MCF 10A (cell line): ENCODE measurements at regions not wholly inside any gene's neighbourhood (a gene's known extent, or its start where the extent isn't known, plus 50 kb on each side); places are given as distances from the start of the nearest gene placed in this dataset.

Source experiments
- BruUV-seq: library from RNA; stranded (reverse); fragments of 400-500 nt; replicated peaks from 2 replicates; lab custom pipeline; 2021; lab: Mats Ljungman, UMichigan
- CTCF ChIA-PET: fragments of 300-600 bp; sonication (Branson Sonifier 250); formaldehyde crosslinking; extraction: SDS; loops from one replicate; lab custom pipeline; 2021; ENCODE audit warnings: antibody characterized with exemption, inconsistent platforms; lab: Yijun Ruan, JAX
- POLR2A ChIA-PET: fragments of 300-600, 350-650 bp; sonication (Branson Sonifier 250); formaldehyde crosslinking; extraction: SDS; loops from one replicate; lab custom pipeline; 2020; ENCODE audit warnings: antibody characterized with exemption, inconsistent platforms; lab: Yijun Ruan, JAX
- DNase-seq: peaks from one replicate; pipeline ENCODE4 v3.0.0-alpha.2; 2018; ENCODE audit not compliant: unreplicated experiment
- H3K27ac Mint-ChIP-seq: one replicate; pipeline ENCODE4 v1.8.0; 2022; ENCODE audit warnings: mild to moderate bottlenecking, low read depth, mixed read lengths; ENCODE audit not compliant: unreplicated experiment
- H3K27me3 Mint-ChIP-seq: one replicate; pipeline ENCODE4 v1.8.0; 2022; ENCODE audit warnings: mixed read lengths; ENCODE audit not compliant: insufficient read depth, unreplicated experiment
- H3K36me3 Mint-ChIP-seq: one replicate; pipeline ENCODE4 v1.8.0; 2022; ENCODE audit warnings: mild to moderate bottlenecking, moderate library complexity, mixed read lengths; ENCODE audit not compliant: insufficient read depth, unreplicated experiment
- H3K4me1 Mint-ChIP-seq: one replicate; pipeline ENCODE4 v1.8.0; 2022; ENCODE audit warnings: mixed read lengths; ENCODE audit not compliant: insufficient read depth, unreplicated experiment
- H3K4me3 Mint-ChIP-seq: one replicate; pipeline ENCODE4 v1.8.0; 2022; ENCODE audit warnings: mild to moderate bottlenecking, moderate library complexity, mixed read lengths; ENCODE audit not compliant: unreplicated experiment
- H3K9me3 Mint-ChIP-seq: one replicate; pipeline ENCODE4 v1.8.0; 2022; ENCODE audit warnings: mixed read lengths; ENCODE audit not compliant: unreplicated experiment
- CTCF ChIP-seq: fragments of 200-600 bp; IDR thresholded peaks from one replicate; pipeline ENCODE4 v1.8.0; 2022; ENCODE audit warnings: antibody characterized with exemption, mild to moderate bottlenecking; ENCODE audit not compliant: unreplicated experiment
- intact Hi-C: fragments of 100-400 bp; cut with micrococcal nuclease; formaldehyde crosslinking; loops from 2 replicates; pipeline ENCODE4 v1.14.1; 2022

GRCh38 chr10:128751851-128752250, 625.6 kb upstream of the MKI67 start:
- Mint-ChIP-seq H3K4me1 (no peaks in the 10 kb centered on the region), H3K9me3 (no peaks in the 10 kb centered on the region), H3K36me3 (peaks cover 6% of the 10 kb centered on the region), H3K4me3 (no peak overlapping the region), H3K27ac (no peak overlapping the region), H3K27me3 (peaks cover 8% of the 10 kb centered on the region)
- no peak for DNase-seq
- TF ChIP-seq CTCF: no peak
- no TSS peak for BruUV-seq
- ChIA-PET POLR2A (no interaction called here), CTCF (interaction anchor here (0.6 to 0.8 kb wide), 4 partner anchors 27 to 1529 kb away, joined by 3 read pairs; no protein-coding TSS in a partner anchor)
- intact Hi-C loops: no loop called here

DNA sequence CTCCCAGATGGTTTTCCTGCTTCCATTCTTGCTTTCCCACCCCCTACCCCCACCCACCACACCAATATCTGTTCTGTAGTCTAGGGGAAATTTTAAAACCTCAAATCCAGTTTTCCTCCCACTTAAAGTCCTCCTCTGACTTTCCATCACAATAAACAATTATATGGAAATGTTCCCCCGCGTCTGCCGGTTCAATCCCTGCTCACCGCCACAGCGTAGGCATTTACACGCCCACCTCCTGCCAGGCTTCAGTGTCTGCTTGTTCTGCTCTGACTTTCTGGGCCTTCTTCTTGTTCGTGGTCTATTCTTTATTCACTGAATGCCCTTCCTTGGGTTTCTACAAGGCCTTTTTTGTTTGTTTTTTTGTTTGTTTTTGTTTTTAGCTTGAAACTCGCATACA, 633.0 kb upstream of the MKI67 start:
- no TSS peak for BruUV-seq
- no peak for DNase-seq
- no peaks in the 10 kb centered on the region for H3K27me3 Mint-ChIP-seq
- no peaks in the 10 kb centered on the region for H3K9me3 Mint-ChIP-seq
- peaks cover 6% of the 10 kb centered on the region for H3K36me3 Mint-ChIP-seq
- no peak overlapping the region for H3K4me3 Mint-ChIP-seq
- H3K27ac Mint-ChIP-seq: no peak overlapping the region
- no peaks in the 10 kb centered on the region for H3K4me1 Mint-ChIP-seq
- CTCF ChIA-PET: interaction anchor here (0.6 kb wide), 1 partner anchor 244 kb away, joined by 3 read pairs; no protein-coding TSS in a partner anchor
- no peak for TF ChIP-seq CTCF
- POLR2A ChIA-PET: no interaction called here
- intact Hi-C loops: no loop called here

- no peak for DNase-seq
- ChIA-PET POLR2A (no interaction called here), CTCF (interaction anchor here (0.7 kb wide), 1 partner anchor 78 kb away, joined by 4 read pairs; no protein-coding TSS in a partner anchor)
- BruUV-seq: no TSS peak
- no peak for TF ChIP-seq CTCF
- Mint-ChIP-seq H3K27me3 (no peaks in the 10 kb centered on the region), H3K27ac (no peak overlapping the region), H3K36me3 (no peaks in the 10 kb centered on the region), H3K9me3 (no peaks in the 10 kb centered on the region), H3K4me1 (no peaks in the 10 kb centered on the region), H3K4me3 (no peak overlapping the region)
- intact Hi-C loops: no loop called here
These were observed 637.4 kb upstream of the MKI67 start for GRCh38 chr10:128763588-128763987.

- H3K27ac Mint-ChIP-seq: no peak overlapping the region
- no peak overlapping the region for H3K4me3 Mint-ChIP-seq
- no peaks in the 10 kb centered on the region for H3K27me3 Mint-ChIP-seq
- ChIA-PET POLR2A (no interaction called here), CTCF (no interaction called here)
- intact Hi-C loops: no loop called here
- no peaks in the 10 kb centered on the region for H3K4me1 Mint-ChIP-seq
- TF ChIP-seq CTCF: no peak
- H3K36me3 Mint-ChIP-seq: no peaks in the 10 kb centered on the region
- no peak for DNase-seq
- no TSS peak for BruUV-seq
- H3K9me3 Mint-ChIP-seq: no peaks in the 10 kb centered on the region
These were observed 638.0 kb upstream of the MKI67 start for GRCh38 chr10:128764190-128764589.
